Liver (tissue), 3 donors: ENCODE measurements at regions not wholly inside any gene's neighbourhood (a gene's known extent, or its start where the extent isn't known, plus 50 kb on each side); places are given as distances from the start of the nearest gene placed in this dataset.

Experiments
- TF ChIP-seq, protein P1 (sequence below): IDR thresholded peaks from 2 replicates; pipeline ENCODE4 v1.6.1; 2016; ENCODE audit warnings: antibody characterized with exemption
- TF ChIP-seq, protein P2 (sequence below): fragments of 150-350 bp; IDR thresholded peaks from 2 replicates; pipeline ENCODE4 v1.5.1; 2017; ENCODE audit warnings: improper control_type of control experiment, low read depth, low read length; ENCODE audit not compliant: missing input control
- donor health status: healthy.
- donor health status: healthy.

DNA sequence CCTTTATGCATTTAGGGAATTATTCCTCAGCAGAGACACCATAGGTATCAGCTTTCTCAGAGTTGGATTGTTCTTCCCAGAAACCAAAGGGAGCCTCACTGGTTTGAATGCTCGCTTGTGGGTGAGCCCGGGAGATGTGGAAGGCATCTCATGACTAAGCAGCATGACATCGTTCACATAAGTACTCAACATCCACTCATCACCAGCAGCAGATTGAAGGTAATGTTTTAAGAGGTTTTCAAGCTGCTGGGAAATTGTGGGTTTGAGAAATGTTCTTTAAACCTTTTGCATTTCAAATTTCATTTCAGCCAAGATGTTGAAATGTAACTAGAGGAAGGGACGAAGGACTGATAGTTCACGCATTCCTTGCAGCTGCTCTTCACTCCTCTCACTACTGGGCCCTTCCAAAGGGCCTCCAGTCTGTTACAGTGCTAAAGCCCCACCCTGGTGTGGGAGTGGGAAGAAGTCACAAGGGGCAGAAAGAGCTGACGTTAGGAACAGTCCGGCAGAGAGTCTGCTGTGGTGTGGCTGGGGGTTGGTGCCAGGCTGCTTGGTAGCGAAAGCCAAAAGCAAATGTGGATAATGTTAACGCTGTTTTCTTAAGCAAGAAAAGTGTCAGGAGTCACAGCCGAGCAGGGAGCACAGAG lies 324.5 kb upstream of the EPHA4 start:
- TF ChIP-seq, protein P1, sequence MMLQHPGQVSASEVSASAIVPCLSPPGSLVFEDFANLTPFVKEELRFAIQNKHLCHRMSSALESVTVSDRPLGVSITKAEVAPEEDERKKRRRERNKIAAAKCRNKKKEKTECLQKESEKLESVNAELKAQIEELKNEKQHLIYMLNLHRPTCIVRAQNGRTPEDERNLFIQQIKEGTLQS = no peak
- TF ChIP-seq, protein P2, sequence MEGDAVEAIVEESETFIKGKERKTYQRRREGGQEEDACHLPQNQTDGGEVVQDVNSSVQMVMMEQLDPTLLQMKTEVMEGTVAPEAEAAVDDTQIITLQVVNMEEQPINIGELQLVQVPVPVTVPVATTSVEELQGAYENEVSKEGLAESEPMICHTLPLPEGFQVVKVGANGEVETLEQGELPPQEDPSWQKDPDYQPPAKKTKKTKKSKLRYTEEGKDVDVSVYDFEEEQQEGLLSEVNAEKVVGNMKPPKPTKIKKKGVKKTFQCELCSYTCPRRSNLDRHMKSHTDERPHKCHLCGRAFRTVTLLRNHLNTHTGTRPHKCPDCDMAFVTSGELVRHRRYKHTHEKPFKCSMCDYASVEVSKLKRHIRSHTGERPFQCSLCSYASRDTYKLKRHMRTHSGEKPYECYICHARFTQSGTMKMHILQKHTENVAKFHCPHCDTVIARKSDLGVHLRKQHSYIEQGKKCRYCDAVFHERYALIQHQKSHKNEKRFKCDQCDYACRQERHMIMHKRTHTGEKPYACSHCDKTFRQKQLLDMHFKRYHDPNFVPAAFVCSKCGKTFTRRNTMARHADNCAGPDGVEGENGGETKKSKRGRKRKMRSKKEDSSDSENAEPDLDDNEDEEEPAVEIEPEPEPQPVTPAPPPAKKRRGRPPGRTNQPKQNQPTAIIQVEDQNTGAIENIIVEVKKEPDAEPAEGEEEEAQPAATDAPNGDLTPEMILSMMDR = no peak
